Ishikawa (cell line): ENCODE measurements at regions not wholly inside any gene's neighbourhood (a gene's known extent, or its start where the extent isn't known, plus 50 kb on each side); places are given as distances from the start of the nearest gene placed in this dataset.

ENCODE experiments used
- CEBPB ChIP-seq: IDR thresholded peaks from 2 replicates; pipeline ENCODE4 v1.6.1; 2012
- CREB1 ChIP-seq: IDR thresholded peaks from 2 replicates; pipeline ENCODE4 v1.6.1; 2012; ENCODE audit warnings: low read depth
- EGR1 ChIP-seq: IDR thresholded peaks from 2 replicates; pipeline ENCODE4 v1.6.1; 2012
- EP300 ChIP-seq: IDR thresholded peaks from 2 replicates; pipeline ENCODE4 v1.6.1; 2012; ENCODE audit warnings: borderline replicate concordance
- FOXM1 ChIP-seq: IDR thresholded peaks from 2 replicates; pipeline ENCODE4 v1.6.1; 2012; ENCODE audit warnings: low read depth, borderline replicate concordance
- NFIC ChIP-seq: IDR thresholded peaks from 2 replicates; pipeline ENCODE4 v1.6.1; 2012
- RAD21 ChIP-seq: IDR thresholded peaks from 2 replicates; pipeline ENCODE4 v1.6.1; 2012; ENCODE audit warnings: low read depth
- TAF1 ChIP-seq: IDR thresholded peaks from 2 replicates; pipeline ENCODE4 v1.6.1; 2012; ENCODE audit warnings: low read depth, mild to moderate bottlenecking
- TCF12 ChIP-seq: IDR thresholded peaks from 2 replicates; pipeline ENCODE4 v1.6.1; 2012; ENCODE audit warnings: low read depth
- TEAD4 ChIP-seq: IDR thresholded peaks from 2 replicates; pipeline ENCODE4 v1.6.1; 2012
- YY1 ChIP-seq: IDR thresholded peaks from 2 replicates; pipeline ENCODE4 v1.6.1; 2012; ENCODE audit warnings: low read depth
- ZBTB7A ChIP-seq: IDR thresholded peaks from 2 replicates; pipeline ENCODE4 v1.6.1; 2012; ENCODE audit warnings: low read depth
- TF ChIP-seq, protein P1 (sequence below): IDR thresholded peaks from 2 replicates; pipeline ENCODE4 v1.6.1; 2012
- TF ChIP-seq, protein P2 (sequence below): IDR thresholded peaks from 2 replicates; pipeline ENCODE4 v1.6.1; 2012
- TF ChIP-seq, protein P3 (sequence below): IDR thresholded peaks from 2 replicates; pipeline ENCODE4 v1.6.1; 2012; ENCODE audit warnings: low read depth, mild to moderate bottlenecking

DNA sequence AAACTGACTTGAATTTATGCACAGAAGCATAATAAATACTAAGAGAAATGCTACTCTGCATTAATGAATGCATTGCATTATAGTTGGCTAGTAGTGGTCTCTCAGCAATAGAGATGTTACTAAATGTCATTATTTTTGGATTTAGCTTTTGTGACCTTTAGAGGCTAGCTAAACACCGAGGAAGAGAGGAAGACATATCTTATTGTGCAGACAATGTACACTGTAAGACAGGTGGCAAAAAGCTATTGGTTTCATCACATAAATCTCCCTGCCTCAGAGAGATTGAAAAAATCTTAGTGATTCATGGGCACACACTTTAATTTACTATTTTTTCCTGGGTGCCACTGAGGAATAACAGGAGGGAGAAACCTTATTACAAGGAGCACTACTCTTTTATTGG is 435.9 kb downstream of the TMEM232 start:
- TF ChIP-seq NFIC (no peak), ZBTB7A (no peak), TCF12 (no peak)
- TF ChIP-seq, protein P1, sequence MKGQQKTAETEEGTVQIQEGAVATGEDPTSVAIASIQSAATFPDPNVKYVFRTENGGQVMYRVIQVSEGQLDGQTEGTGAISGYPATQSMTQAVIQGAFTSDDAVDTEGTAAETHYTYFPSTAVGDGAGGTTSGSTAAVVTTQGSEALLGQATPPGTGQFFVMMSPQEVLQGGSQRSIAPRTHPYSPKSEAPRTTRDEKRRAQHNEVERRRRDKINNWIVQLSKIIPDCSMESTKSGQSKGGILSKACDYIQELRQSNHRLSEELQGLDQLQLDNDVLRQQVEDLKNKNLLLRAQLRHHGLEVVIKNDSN, result no peak

DNA sequence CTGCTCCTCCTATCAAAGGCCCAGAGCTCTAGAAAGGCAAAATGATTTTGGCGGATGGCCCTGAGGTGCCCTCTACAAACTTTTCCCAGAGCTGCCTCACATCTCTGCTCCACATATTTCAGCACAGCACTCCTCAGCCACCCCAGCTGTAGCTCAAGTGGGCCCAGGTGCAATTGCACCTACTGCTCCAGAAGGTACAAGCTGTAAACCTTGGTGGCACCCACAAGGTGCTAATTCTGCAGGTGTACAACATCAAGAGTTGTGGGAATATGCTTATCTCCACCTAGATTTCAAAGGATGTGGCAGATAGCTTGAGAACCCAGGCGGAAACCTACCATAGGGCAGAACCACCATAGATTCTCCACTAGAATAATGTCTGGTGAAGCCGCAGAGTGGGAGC is 432.2 kb downstream of the TMEM232 start:
- TF ChIP-seq EP300 (no peak), ZBTB7A (no peak), YY1 (no peak), NFIC (no peak), TEAD4 (no peak), EGR1 (no peak), RAD21 (no peak), TCF12 (no peak), CEBPB (no peak), FOXM1 (no peak), TAF1 (no peak), CREB1 (no peak)
- TF ChIP-seq, protein P1, result no peak
- TF ChIP-seq, protein P2, sequence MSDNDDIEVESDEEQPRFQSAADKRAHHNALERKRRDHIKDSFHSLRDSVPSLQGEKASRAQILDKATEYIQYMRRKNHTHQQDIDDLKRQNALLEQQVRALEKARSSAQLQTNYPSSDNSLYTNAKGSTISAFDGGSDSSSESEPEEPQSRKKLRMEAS, result no peak
- TF ChIP-seq, protein P3, sequence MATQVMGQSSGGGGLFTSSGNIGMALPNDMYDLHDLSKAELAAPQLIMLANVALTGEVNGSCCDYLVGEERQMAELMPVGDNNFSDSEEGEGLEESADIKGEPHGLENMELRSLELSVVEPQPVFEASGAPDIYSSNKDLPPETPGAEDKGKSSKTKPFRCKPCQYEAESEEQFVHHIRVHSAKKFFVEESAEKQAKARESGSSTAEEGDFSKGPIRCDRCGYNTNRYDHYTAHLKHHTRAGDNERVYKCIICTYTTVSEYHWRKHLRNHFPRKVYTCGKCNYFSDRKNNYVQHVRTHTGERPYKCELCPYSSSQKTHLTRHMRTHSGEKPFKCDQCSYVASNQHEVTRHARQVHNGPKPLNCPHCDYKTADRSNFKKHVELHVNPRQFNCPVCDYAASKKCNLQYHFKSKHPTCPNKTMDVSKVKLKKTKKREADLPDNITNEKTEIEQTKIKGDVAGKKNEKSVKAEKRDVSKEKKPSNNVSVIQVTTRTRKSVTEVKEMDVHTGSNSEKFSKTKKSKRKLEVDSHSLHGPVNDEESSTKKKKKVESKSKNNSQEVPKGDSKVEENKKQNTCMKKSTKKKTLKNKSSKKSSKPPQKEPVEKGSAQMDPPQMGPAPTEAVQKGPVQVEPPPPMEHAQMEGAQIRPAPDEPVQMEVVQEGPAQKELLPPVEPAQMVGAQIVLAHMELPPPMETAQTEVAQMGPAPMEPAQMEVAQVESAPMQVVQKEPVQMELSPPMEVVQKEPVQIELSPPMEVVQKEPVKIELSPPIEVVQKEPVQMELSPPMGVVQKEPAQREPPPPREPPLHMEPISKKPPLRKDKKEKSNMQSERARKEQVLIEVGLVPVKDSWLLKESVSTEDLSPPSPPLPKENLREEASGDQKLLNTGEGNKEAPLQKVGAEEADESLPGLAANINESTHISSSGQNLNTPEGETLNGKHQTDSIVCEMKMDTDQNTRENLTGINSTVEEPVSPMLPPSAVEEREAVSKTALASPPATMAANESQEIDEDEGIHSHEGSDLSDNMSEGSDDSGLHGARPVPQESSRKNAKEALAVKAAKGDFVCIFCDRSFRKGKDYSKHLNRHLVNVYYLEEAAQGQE, result no peak

DNA sequence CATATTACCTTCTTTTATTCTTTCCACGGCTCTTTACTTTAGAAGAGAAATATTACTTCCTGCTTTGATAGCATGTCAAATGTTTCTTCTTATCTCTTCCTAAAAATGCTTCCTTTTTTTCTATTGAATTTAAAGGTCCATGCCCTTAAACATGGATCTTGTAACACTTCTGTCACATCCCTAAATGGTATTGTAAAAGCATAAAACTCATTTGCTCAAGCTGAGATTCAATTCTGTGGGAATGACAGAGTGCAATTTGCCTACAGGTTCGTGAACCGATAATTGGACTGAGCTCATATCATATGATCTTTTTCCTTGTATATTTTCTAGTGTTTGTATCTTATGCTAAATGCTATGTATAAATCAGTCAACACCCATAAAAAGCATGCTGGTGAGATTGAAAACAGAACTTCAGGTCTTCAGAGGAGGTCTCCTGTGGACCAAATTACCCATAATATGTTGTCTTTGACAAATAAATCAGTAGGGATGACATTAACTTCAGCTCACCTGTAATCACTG is 429.3 kb downstream of the TMEM232 start:
- TF ChIP-seq EP300, result no peak
- TF ChIP-seq ZBTB7A, result no peak
- no peak for TF ChIP-seq YY1
- no peak for TF ChIP-seq TEAD4
- no peak for TF ChIP-seq RAD21
- no peak for TF ChIP-seq FOXM1
- TF ChIP-seq, protein P3, result no peak

DNA sequence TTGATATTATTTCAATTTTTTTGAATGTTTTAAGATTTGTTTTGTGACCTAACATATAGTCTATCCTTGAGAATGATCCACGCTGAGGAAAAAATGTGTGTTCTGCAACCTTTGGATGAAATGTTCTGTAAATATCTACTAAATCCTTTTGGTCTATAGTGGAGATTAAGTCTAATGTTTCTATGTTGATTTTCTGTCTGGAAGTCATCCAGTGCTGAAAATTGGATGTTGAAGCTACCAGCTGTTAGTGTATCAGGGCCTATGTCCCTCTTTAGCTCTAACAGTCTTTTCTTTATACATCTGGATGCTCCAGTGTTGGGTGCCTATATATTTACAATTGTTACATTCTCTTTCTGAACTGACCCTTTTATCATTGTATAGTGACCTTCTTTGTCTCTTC is 422.3 kb downstream of the TMEM232 start:
- no peak for TF ChIP-seq TAF1
- no peak for TF ChIP-seq FOXM1
- TF ChIP-seq NFIC, result no peak
- no peak for TF ChIP-seq TCF12
- no peak for TF ChIP-seq ZBTB7A
- no peak for TF ChIP-seq YY1
- no peak for TF ChIP-seq CREB1
- no peak for TF ChIP-seq RAD21
- no peak for TF ChIP-seq EP300
- no peak for TF ChIP-seq TEAD4
- TF ChIP-seq, protein P1, result no peak
- TF ChIP-seq, protein P3, result no peak
- TF ChIP-seq, protein P2, result no peak
- no peak for TF ChIP-seq EGR1
- no peak for TF ChIP-seq CEBPB
